Esophagus squamous epithelium (tissue), 4 donors: ENCODE measurements at regions not wholly inside any gene's neighbourhood (a gene's known extent, or its start where the extent isn't known, plus 50 kb on each side); places are given as distances from the start of the nearest gene placed in this dataset.

Experiments used
- CTCF ChIP-seq, 6 experiments: fragments of 450-650 bp in 4 of 6; fragments of 200-600 bp in 2 of 6; sonication (generic) in 2 of 6; IDR thresholded peaks; one replicate each; pipeline ENCODE4 v1.5.1; 2016 to 2019; ENCODE audit warnings: antibody characterized with exemption in 6 of 6, mild to moderate bottlenecking in 4 of 6, moderate library complexity in 4 of 6
- POLR2A ChIP-seq, 4 donors: fragments of 450-650 bp; IDR thresholded peaks; one replicate each; pipeline ENCODE4 v1.6.1; 2017; ENCODE audit warnings: antibody characterized with exemption in 4 of 4, mild to moderate bottlenecking in 4 of 4, moderate library complexity in 3 of 4

- no peak for TF ChIP-seq CTCF (IDR thresholded peaks at IDR 0.05)
- TF ChIP-seq POLR2A (IDR thresholded peaks at IDR 0.05): no peak
Measured at GRCh38 chr7:42572056-42572455, 335.0 kb upstream of the GLI3 start.
